Right lobe of liver (tissue), 6 donors: ENCODE measurements at regions not wholly inside any gene's neighbourhood (a gene's known extent, or its start where the extent isn't known, plus 50 kb on each side); places are given as distances from the start of the nearest gene placed in this dataset.

Source experiments
- ATAC-seq, 4 donors: fragments of 200-7000 bp; cut with Tn5 transposase; one replicate each; pipeline ENCODE4 v1.9.1; 2020; ENCODE audit warnings: mild to moderate bottlenecking in 4 of 4, moderate library complexity in 4 of 4
- DNase-seq, 3 donors: peaks; one replicate each; pipeline ENCODE4 v3.0.0-alpha.2; 2020
- H3K27ac ChIP-seq, 3 donors: fragments of 200-600 bp; one replicate each; pipeline ENCODE4 v1.8.0; 2022
- H3K27me3 ChIP-seq, 2 donors: fragments of 200-600 bp; one replicate each; pipeline ENCODE4 v1.8.0; 2022
- H3K36me3 ChIP-seq, 4 donors: fragments of 200-600 bp; sonication (generic) in 1 of 4; one replicate each; pipeline versions ENCODE4 v1.5.1 to v1.8.0; 2017 to 2022; ENCODE audit warnings: control low read depth in 1 of 4
- H3K4me1 ChIP-seq, 4 donors: fragments of 200-600 bp; sonication (generic) in 1 of 4; one replicate each; pipeline versions ENCODE4 v1.5.1 to v1.8.0; 2017 to 2022; ENCODE audit warnings: control low read depth in 1 of 4
- H3K4me3 ChIP-seq, 3 donors: fragments of 200-600 bp; one replicate each; pipeline ENCODE4 v1.8.0; 2022
- H3K9me3 ChIP-seq, 4 donors: fragments of 200-600 bp; sonication (generic) in 1 of 4; one replicate each; pipeline versions ENCODE4 v1.5.1 to v1.8.0; 2017 to 2022; ENCODE audit warnings: control low read depth in 1 of 4
- POLR2A ChIP-seq: fragments of 450-650 bp; IDR thresholded peaks from one replicate; pipeline ENCODE4 v1.6.1; 2017; ENCODE audit warnings: antibody characterized with exemption, mild to moderate bottlenecking
- WGBS: methylation state at CpG from one replicate; pipeline ENCODE4 v1.1.6; 2018; ENCODE audit warnings: low coverage, low lambda C conversion rate; ENCODE audit not compliant: insufficient coverage; ENCODE audit errors: missing lambda C conversion rate; 5-methylcytosine and 5-hydroxymethylcytosine counted together
- intact Hi-C, 2 donors: fragments of 100-400 bp; cut with DNase I; formaldehyde crosslinking; loops; one replicate each; pipeline versions ENCODE4 v1.11.2 to v1.14.1; 2022
- TF ChIP-seq, protein P1 (sequence below), 4 donors: fragments of 200-600 bp in 3 of 4; fragments of 450-650 bp in 1 of 4; IDR thresholded peaks; one replicate each; pipeline versions ENCODE4 v1.5.1 to v1.8.0; 2016 to 2022; ENCODE audit warnings: antibody characterized with exemption in 4 of 4, mild to moderate bottlenecking in 2 of 4
- donor health status: DM: no; HTN: yes; CAD: no.
- donor health status: DM: no; HTN: no; CAD: no.
- donor health status: DM: no; HTN: no; CAD: no.
- donor health status: DM: no; HTN: yes; CAD: no.
- donor health status: DM: no; HTN: yes; CAD: no.

- intact Hi-C loops: no loop called here
- ATAC-seq (no peak), DNase-seq (no peak)
- Histone ChIP-seq H3K9me3 (no peaks in the 10 kb centered on the region), H3K27ac (no peak overlapping the region), H3K27me3 (no peaks in the 10 kb centered on the region), H3K36me3 (no peaks in the 10 kb centered on the region), H3K4me1 (no peaks in the 10 kb centered on the region), H3K4me3 (no peak overlapping the region)
- TF ChIP-seq, protein P1, sequence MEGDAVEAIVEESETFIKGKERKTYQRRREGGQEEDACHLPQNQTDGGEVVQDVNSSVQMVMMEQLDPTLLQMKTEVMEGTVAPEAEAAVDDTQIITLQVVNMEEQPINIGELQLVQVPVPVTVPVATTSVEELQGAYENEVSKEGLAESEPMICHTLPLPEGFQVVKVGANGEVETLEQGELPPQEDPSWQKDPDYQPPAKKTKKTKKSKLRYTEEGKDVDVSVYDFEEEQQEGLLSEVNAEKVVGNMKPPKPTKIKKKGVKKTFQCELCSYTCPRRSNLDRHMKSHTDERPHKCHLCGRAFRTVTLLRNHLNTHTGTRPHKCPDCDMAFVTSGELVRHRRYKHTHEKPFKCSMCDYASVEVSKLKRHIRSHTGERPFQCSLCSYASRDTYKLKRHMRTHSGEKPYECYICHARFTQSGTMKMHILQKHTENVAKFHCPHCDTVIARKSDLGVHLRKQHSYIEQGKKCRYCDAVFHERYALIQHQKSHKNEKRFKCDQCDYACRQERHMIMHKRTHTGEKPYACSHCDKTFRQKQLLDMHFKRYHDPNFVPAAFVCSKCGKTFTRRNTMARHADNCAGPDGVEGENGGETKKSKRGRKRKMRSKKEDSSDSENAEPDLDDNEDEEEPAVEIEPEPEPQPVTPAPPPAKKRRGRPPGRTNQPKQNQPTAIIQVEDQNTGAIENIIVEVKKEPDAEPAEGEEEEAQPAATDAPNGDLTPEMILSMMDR (IDR thresholded peaks at IDR 0.05): no peak
- no peak for TF ChIP-seq POLR2A
- 52% methylated on average over 1 of the region's 1 CpG for WGBS
Observed at GRCh38 chr10:111724121-111724520, 459.4 kb downstream of the GPAM start.

- Histone ChIP-seq H3K27ac (no peak overlapping the region), H3K4me3 (no peak overlapping the region), H3K36me3 (no peaks in the 10 kb centered on the region), H3K27me3 (no peaks in the 10 kb centered on the region), H3K9me3 (no peaks in the 10 kb centered on the region), H3K4me1 (no peaks in the 10 kb centered on the region)
- DNase-seq: no peak
- ATAC-seq: no peak
- TF ChIP-seq, protein P1 (IDR thresholded peaks at IDR 0.05): no peak
- no peak for TF ChIP-seq POLR2A
- intact Hi-C loops: no loop called here
Observed at GRCh38 chr10:111725050-111725449, 458.5 kb downstream of the GPAM start.

DNA sequence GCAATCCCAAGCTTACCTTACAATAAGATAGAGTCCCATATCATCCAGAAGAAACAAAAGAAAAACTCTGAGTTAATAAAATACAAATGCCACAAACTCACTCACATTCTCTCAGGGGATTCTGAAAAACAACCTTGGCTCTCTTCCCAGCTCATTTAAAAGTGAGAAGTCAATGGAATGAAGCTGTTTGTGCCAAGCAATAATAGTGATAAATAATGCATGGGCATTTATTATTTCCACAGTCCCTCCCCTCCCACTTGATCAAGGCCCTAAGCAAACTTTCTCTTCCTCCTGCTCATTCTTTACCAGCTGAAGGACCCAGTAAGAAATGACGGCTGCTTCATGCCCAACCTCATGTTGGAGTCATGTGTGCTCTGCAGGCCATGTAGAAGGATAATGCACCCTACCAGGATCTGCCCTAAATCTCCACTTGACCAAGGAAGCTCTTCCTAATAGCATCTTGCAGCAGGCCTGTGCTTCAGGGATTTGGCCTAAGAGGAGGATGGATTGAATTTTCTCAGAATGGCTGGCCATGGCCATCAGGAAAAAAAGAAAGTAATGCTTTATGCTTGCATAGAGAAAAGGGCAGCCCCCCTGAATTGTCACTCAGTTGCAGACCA lies 451.3 kb downstream of the GPAM start:
- ATAC-seq: no peak
- TF ChIP-seq POLR2A: no peak
- TF ChIP-seq, protein P1 (IDR thresholded peaks at IDR 0.05): no peak
- 67% methylated on average over 1 of the region's 1 CpG for WGBS
- Histone ChIP-seq H3K4me3 (no peak overlapping the region), H3K27me3 (no peaks in the 10 kb centered on the region), H3K27ac (no peak overlapping the region), H3K4me1 (no peaks in the 10 kb centered on the region), H3K9me3 (no peaks in the 10 kb centered on the region), H3K36me3 (no peaks in the 10 kb centered on the region)
- DNase-seq: no peak
- intact Hi-C loops: no loop called here

DNA sequence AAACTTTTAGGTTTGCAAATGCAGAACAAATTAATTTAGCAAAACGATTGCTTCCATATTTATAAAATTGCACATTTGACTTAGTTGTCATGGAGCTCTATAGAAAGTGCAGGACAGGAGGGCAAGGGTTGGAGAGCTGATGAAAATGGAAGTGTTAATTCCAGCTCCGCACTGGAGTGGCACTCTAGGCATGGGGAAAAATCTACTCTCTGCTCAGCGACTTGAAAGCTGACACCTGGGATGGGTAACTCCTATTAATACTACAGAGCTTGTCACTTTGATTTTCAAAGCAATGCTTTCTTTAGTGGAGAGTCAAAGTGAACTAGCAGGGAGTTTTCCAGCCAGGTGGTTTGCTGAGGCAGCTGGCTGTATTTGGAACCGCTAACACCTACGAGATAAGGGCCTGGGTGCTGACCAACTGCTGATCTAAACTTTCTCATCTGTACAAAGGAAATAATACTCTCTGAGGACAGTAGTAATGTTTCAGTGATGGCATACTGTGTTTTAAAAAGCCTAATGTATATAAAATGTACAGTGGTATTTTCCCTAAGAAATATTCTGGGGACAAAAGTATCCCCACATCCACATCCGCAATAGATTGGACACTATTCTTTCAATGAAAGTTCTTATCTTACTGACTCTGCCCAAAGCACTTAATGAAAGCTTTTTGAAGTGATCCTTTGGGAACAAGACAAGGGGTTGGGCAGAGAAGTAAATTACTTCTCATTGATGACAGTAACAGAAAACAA lies 444.3 kb downstream of the GPAM start:
- ATAC-seq: no peak

More for the DNA sequence above, 444.3 kb downstream of the GPAM start:
- Histone ChIP-seq H3K9me3 (no peaks in the 10 kb centered on the region), H3K27me3 (no peaks in the 10 kb centered on the region), H3K4me3 (no peak overlapping the region), H3K27ac (no peak overlapping the region), H3K4me1 (no peaks in the 10 kb centered on the region), H3K36me3 (no peaks in the 10 kb centered on the region)
- TF ChIP-seq POLR2A: no peak
- TF ChIP-seq, protein P1 (IDR thresholded peaks at IDR 0.05): no peak
- DNase-seq: no peak
- intact Hi-C loops: no loop called here
- WGBS: 42% methylated on average over 6 of the region's 6 CpGs
